ENCODE measurements at regions not wholly inside any gene's neighbourhood (a gene's known extent, or its start where the extent isn't known, plus 50 kb on each side); places are given as distances from the start of the nearest gene placed in this dataset.
A peak's percentile ranks its signal among the peaks of the same experiment; 100 is the strongest.
"Not testable (repeated sequence)": the region's sequence is repeated elsewhere in the genome, so short reads cannot be mapped to it uniquely, and the experiment has no call there.

DNA sequence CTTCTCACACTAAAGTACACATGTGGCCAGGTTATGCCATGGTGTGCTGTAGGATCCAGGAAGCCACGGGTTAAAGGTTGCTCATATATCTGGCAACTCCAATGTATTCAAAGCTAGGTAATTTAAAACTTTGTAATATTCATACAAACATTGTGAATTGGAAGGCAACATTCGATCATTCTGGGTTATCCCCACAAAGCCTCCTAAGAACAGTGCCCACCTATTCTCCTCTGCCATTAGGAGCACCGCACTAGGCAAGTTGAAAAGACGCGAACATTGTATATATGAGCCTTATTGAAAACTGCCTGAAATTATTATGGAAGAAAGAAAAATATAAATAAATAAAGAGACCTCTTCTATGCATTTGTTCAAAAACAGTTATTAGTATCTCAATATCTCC is 228.2 kb downstream of the IGSF11 start:
- no peaks in the 10 kb centered on the region for H3K36me3 Mint-ChIP-seq
- peaks cover 3% of the 10 kb centered on the region for H3K27me3 Mint-ChIP-seq
- H3K9me3 Mint-ChIP-seq = no peaks in the 10 kb centered on the region
- peaks cover 6% of the 10 kb centered on the region for H3K4me1 Mint-ChIP-seq
- ATAC-seq = no peak
- no peak overlapping the region for H3K27ac Mint-ChIP-seq
- no peak overlapping the region for H3K4me3 Mint-ChIP-seq

DNA sequence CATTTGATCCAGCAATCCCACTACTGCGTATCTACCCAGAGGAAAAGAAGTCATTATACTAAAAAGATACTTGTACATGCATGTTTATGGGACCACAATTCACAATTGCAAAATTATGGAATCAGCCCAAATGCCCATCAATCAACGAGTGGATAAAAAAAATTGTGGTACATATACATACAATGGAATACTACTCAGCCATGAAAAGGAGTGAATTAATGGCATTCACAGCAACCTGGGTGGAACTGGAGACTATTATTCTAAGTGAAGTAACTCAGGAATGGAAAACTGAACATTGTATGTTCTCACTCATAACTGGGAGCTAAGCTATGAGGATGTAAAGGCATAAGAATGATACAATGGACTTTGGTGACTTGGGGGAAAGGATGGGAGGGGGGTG is 227.3 kb downstream of the IGSF11 start:
- H3K4me3 Mint-ChIP-seq, H3K36me3 Mint-ChIP-seq, H3K27me3 Mint-ChIP-seq, H3K9me3 Mint-ChIP-seq, H3K4me1 Mint-ChIP-seq, H3K27ac Mint-ChIP-seq, ATAC-seq: not testable (repeated sequence)

GRCh38 chr3:118808723-118809122 is 225.9 kb downstream of the IGSF11 start:
- no peaks in the 10 kb centered on the region for H3K36me3 Mint-ChIP-seq
- no peak overlapping the region for H3K27ac Mint-ChIP-seq
- peaks cover 6% of the 10 kb centered on the region for H3K4me1 Mint-ChIP-seq
- no peaks in the 10 kb centered on the region for H3K9me3 Mint-ChIP-seq
- H3K4me3 Mint-ChIP-seq = no peak overlapping the region
- ATAC-seq = no peak
- H3K27me3 Mint-ChIP-seq = peaks cover 8% of the 10 kb centered on the region

DNA sequence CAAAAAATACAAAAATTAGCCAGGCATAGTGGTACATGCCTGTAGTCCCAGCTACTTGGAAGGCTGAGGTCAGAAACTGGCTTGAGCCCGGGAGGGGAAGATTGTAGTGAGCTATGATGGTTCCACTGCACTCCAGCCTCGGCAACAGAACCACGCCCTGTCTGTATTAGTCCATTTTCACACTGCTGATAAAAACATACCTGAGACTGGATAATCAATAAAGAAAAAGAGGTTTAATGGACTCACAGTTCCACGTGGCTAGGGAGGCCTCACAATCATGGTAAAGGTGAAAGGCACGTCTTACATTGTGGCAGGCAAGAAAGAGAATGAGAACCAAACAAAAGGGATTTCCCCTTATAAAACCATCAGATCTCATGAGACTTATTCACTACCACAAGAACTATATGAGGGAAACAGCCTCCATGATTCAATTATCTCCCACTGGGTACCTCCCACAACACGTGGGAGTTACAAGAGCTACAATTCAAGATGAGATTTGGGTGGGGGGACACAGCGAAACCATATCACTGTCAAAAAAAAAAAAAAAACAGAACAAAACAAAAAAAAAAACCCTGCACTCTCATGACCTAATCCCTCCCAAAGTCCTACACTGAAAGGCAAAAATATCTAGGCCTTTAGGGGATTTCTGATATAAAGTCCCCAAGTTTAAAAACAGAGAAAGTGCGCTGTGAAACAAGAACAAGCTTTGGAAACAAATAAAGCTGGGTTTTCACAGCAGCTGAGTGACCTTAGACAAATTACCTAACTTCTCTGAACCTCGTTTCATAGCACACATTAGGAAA is 224.7 kb downstream of the IGSF11 start:
- Mint-ChIP-seq H3K9me3 (no peaks in the 10 kb centered on the region), H3K36me3 (no peaks in the 10 kb centered on the region), H3K4me3 (no peak overlapping the region), H3K4me1 (peaks cover 6% of the 10 kb centered on the region), H3K27me3 (peaks cover 8% of the 10 kb centered on the region), H3K27ac (no peak overlapping the region)
- ATAC-seq = peak; percentile 73

DNA sequence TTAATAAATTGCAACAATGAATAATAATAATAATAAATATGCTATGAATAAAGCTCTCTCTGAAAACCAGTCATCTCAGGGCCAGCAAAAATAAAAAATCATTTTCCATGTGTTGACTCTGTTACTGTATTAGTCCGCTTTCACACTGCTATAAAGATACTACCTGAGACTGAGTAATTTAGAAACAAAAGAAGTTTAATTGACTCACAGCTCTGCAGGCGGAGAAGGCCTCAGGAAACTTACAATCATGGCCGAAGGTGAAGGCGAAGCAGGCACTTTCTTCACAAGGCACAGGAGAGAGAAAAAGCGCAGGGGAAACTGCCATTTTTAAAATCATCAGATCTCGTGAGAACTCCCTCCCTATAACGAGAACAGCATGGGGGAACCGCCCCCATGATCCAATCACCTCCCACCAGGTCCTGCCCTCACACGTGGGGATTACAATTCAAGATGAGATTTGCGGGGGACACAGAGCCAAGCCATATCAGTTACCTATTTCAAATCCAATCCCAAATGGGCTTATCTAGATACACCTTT is 224.1 kb downstream of the IGSF11 start:
- H3K36me3 Mint-ChIP-seq = no peaks in the 10 kb centered on the region
- no peak for ATAC-seq
- H3K4me1 Mint-ChIP-seq = peaks cover 6% of the 10 kb centered on the region
- H3K9me3 Mint-ChIP-seq = no peaks in the 10 kb centered on the region
- no peak overlapping the region for H3K4me3 Mint-ChIP-seq
- H3K27me3 Mint-ChIP-seq = peaks cover 8% of the 10 kb centered on the region
- H3K27ac Mint-ChIP-seq = no peak overlapping the region

GRCh38 chr3:118811236-118811732 is 223.4 kb downstream of the IGSF11 start:
- Mint-ChIP-seq H3K9me3 (no peaks in the 10 kb centered on the region), H3K4me3 (no peak overlapping the region), H3K27ac (no peak overlapping the region), H3K27me3 (peaks cover 15% of the 10 kb centered on the region), H3K4me1 (peaks cover 6% of the 10 kb centered on the region), H3K36me3 (no peaks in the 10 kb centered on the region)
- no peak for ATAC-seq

- Mint-ChIP-seq H3K36me3 (no peaks in the 10 kb centered on the region), H3K4me1 (peaks cover 10% of the 10 kb centered on the region), H3K9me3 (no peaks in the 10 kb centered on the region), H3K27me3 (peaks cover 27% of the 10 kb centered on the region), H3K4me3 (no peak overlapping the region), H3K27ac (no peak overlapping the region)
- no peak for ATAC-seq
Measured at GRCh38 chr3:118813472-118813871, 221.2 kb downstream of the IGSF11 start.

GRCh38 chr3:118817748-118818165 is 216.9 kb downstream of the IGSF11 start:
- Mint-ChIP-seq H3K27ac (no peak overlapping the region), H3K4me1 (peaks cover 5% of the 10 kb centered on the region), H3K36me3 (no peaks in the 10 kb centered on the region), H3K27me3 (peaks cover 19% of the 10 kb centered on the region), H3K4me3 (no peak overlapping the region), H3K9me3 (no peaks in the 10 kb centered on the region)
- ATAC-seq = no peak

DNA sequence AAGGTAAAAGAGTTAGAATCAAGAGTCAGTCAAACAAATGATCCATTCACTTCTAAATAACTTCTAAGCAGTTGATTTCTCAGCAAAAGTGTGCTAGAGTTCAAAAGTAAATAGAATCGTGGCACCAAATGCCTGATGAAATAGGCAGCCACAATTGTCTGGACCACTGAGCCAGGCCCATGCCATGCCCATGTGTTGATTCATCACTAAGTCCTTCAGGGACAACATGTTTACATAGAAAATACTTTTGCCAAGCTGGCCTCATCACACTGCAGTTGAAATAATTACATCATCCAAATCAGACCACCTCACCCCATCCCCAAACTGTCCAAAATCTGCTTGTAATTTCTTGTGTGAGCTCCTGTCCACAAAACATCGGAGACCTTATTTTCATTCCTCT is 216.3 kb downstream of the IGSF11 start:
- no peak for ATAC-seq
- peaks cover 5% of the 10 kb centered on the region for H3K4me1 Mint-ChIP-seq
- no peak overlapping the region for H3K4me3 Mint-ChIP-seq
- H3K9me3 Mint-ChIP-seq = no peaks in the 10 kb centered on the region
- H3K27ac Mint-ChIP-seq = no peak overlapping the region
- H3K27me3 Mint-ChIP-seq = peaks cover 19% of the 10 kb centered on the region
- no peaks in the 10 kb centered on the region for H3K36me3 Mint-ChIP-seq

GRCh38 chr3:118823626-118824025 is 211.0 kb downstream of the IGSF11 start:
- ATAC-seq = no peak
- H3K4me1 Mint-ChIP-seq = no peaks in the 10 kb centered on the region
- H3K9me3 Mint-ChIP-seq = no peaks in the 10 kb centered on the region
- no peak overlapping the region for H3K27ac Mint-ChIP-seq
- H3K27me3 Mint-ChIP-seq = peaks cover 14% of the 10 kb centered on the region
- no peak overlapping the region for H3K4me3 Mint-ChIP-seq
- no peaks in the 10 kb centered on the region for H3K36me3 Mint-ChIP-seq

- no peaks in the 10 kb centered on the region for H3K9me3 Mint-ChIP-seq
- H3K4me1 Mint-ChIP-seq = no peaks in the 10 kb centered on the region
- ATAC-seq = no peak
- H3K27me3 Mint-ChIP-seq = peaks cover 14% of the 10 kb centered on the region
- H3K36me3 Mint-ChIP-seq = no peaks in the 10 kb centered on the region
- no peak overlapping the region for H3K4me3 Mint-ChIP-seq
- no peak overlapping the region for H3K27ac Mint-ChIP-seq
Measured at GRCh38 chr3:118827446-118827845, 207.2 kb downstream of the IGSF11 start.

- no peak for ATAC-seq
- Mint-ChIP-seq H3K4me3 (no peak overlapping the region), H3K4me1 (no peaks in the 10 kb centered on the region), H3K27me3 (peaks cover 15% of the 10 kb centered on the region), H3K36me3 (no peaks in the 10 kb centered on the region), H3K9me3 (no peaks in the 10 kb centered on the region), H3K27ac (no peak overlapping the region)
Measured at GRCh38 chr3:118828351-118828750, 206.3 kb downstream of the IGSF11 start.

DNA sequence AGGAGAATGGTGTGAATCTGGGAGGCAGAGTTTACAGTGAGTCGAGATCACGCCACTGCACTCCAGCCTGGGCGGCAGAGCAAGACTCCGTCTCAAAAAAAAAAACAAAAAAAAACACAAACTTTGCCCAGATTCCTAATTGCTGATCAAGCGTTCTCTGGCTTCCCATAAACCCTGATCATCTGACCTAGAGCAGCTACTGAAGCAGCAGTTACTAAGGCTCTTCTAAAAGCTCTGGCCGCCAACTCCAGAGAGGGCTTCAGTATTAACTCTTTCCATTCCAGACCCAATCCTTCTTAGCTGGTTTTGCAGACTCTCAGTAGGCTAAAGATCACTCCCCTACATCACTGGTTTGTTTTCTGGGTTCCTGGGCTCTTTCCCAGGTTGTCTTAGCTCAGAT is 201.6 kb downstream of the IGSF11 start:
- H3K4me3 Mint-ChIP-seq = no peak overlapping the region
- H3K4me1 Mint-ChIP-seq = no peaks in the 10 kb centered on the region
- no peaks in the 10 kb centered on the region for H3K36me3 Mint-ChIP-seq
- ATAC-seq = no peak
- peaks cover 3% of the 10 kb centered on the region for H3K9me3 Mint-ChIP-seq
- H3K27ac Mint-ChIP-seq = no peak overlapping the region
- peaks cover 26% of the 10 kb centered on the region for H3K27me3 Mint-ChIP-seq

- H3K9me3 Mint-ChIP-seq = peaks cover 17% of the 10 kb centered on the region
- H3K36me3 Mint-ChIP-seq = no peaks in the 10 kb centered on the region
- no peak overlapping the region for H3K27ac Mint-ChIP-seq
- no peaks in the 10 kb centered on the region for H3K4me1 Mint-ChIP-seq
- peaks cover 18% of the 10 kb centered on the region for H3K27me3 Mint-ChIP-seq
- H3K4me3 Mint-ChIP-seq = no peak overlapping the region
- ATAC-seq = no peak
Measured at GRCh38 chr3:118838871-118839270, 195.8 kb downstream of the IGSF11 start.

- H3K4me1 Mint-ChIP-seq = no peaks in the 10 kb centered on the region
- H3K27ac Mint-ChIP-seq = no peak overlapping the region
- ATAC-seq = no peak
- H3K27me3 Mint-ChIP-seq = no peaks in the 10 kb centered on the region
- peaks cover 14% of the 10 kb centered on the region for H3K9me3 Mint-ChIP-seq
- no peaks in the 10 kb centered on the region for H3K36me3 Mint-ChIP-seq
- H3K4me3 Mint-ChIP-seq = no peak overlapping the region
Measured at GRCh38 chr3:118842147-118842863, 192.3 kb downstream of the IGSF11 start.

DNA sequence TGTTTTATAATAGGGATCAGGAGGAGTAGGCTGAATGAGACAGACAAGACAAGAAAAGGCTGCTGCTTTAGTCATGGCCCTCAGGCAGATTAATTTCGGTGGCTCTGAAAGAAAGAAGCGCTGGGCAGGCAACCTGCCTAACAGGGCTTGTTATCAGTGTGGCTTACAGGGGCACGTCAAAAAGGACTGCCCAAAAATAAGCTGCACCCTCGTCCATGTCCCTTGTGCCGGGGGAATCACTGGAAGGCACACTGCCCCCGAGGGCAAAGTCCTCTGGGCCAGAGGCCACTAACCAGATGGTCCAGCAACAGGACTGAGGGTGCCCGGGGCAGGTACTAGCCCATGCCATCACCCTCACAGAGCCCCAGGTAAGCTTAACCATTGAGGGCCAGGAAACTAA is 188.5 kb downstream of the IGSF11 start:
- Mint-ChIP-seq H3K9me3 (peaks cover 10% of the 10 kb centered on the region), H3K36me3 (peaks cover under 1% of the 10 kb centered on the region), H3K27me3 (no peaks in the 10 kb centered on the region), H3K4me1 (peaks cover under 1% of the 10 kb centered on the region), H3K27ac (no peak overlapping the region), H3K4me3 (no peak overlapping the region)
- ATAC-seq = no peak
